Mesothelial cell of epicardium (in vitro differentiated cells): ENCODE measurements at regions not wholly inside any gene's neighbourhood (a gene's known extent, or its start where the extent isn't known, plus 50 kb on each side); places are given as distances from the start of the nearest gene placed in this dataset.
A peak's percentile ranks its signal among the peaks of the same experiment; 100 is the strongest.

Experiments used
- DNase-seq, 2 experiments: peaks; one replicate each; pipeline ENCODE4 v3.0.0; 2021; ENCODE audit warnings: low spot score in 2 of 2; ENCODE audit not compliant: unreplicated experiment in 2 of 2
- H3K27ac Mint-ChIP-seq: 2 replicates; pipeline ENCODE4 v1.8.0; 2021; ENCODE audit warnings: mixed read lengths
- H3K27me3 Mint-ChIP-seq: 2 replicates; pipeline ENCODE4 v1.8.0; 2021; ENCODE audit warnings: low read depth, mixed read lengths
- H3K36me3 Mint-ChIP-seq: 2 replicates; pipeline ENCODE4 v1.8.0; 2021; ENCODE audit warnings: mixed read lengths
- H3K4me1 Mint-ChIP-seq: 2 replicates; pipeline ENCODE4 v1.8.0; 2021; ENCODE audit warnings: mixed read lengths
- H3K4me3 Mint-ChIP-seq: 2 replicates; pipeline ENCODE4 v1.8.0; 2021; ENCODE audit warnings: mild to moderate bottlenecking, moderate library complexity, mixed read lengths
- H3K9me3 Mint-ChIP-seq: 2 replicates; pipeline ENCODE4 v1.8.0; 2021; ENCODE audit warnings: mixed read lengths
- CTCF ChIP-seq: fragments of 200-600 bp; sonication (generic); IDR thresholded peaks from one replicate; pipeline ENCODE4 v1.5.0; 2021; ENCODE audit warnings: antibody characterized with exemption; ENCODE audit not compliant: unreplicated experiment

- Mint-ChIP-seq H3K4me3 (no peak overlapping the region), H3K4me1 (no peaks in the 10 kb centered on the region), H3K27me3 (no peaks in the 10 kb centered on the region), H3K27ac (no peak overlapping the region), H3K9me3 (peaks cover 7% of the 10 kb centered on the region), H3K36me3 (peaks cover 1% of the 10 kb centered on the region)
- no peak for TF ChIP-seq CTCF
- no peak for DNase-seq
Observed at GRCh38 chr14:40452674-40453073, 1020.4 kb upstream of the FBXO33 start.

GRCh38 chr14:40447017-40447416, 1014.8 kb upstream of the FBXO33 start:
- no peak for DNase-seq
- no peaks in the 10 kb centered on the region for H3K9me3 Mint-ChIP-seq
- H3K27me3 Mint-ChIP-seq, result no peaks in the 10 kb centered on the region
- H3K36me3 Mint-ChIP-seq, result no peaks in the 10 kb centered on the region
- H3K27ac Mint-ChIP-seq, result no peak overlapping the region
- no peak overlapping the region for H3K4me3 Mint-ChIP-seq
- H3K4me1 Mint-ChIP-seq, result peaks cover 5% of the 10 kb centered on the region
- TF ChIP-seq CTCF, result no peak

GRCh38 chr14:40445020-40445419, 1012.8 kb upstream of the FBXO33 start:
- no peak for TF ChIP-seq CTCF
- no peak overlapping the region for H3K4me3 Mint-ChIP-seq
- H3K36me3 Mint-ChIP-seq, result no peaks in the 10 kb centered on the region
- peaks cover 5% of the 10 kb centered on the region for H3K4me1 Mint-ChIP-seq
- H3K9me3 Mint-ChIP-seq, result no peaks in the 10 kb centered on the region
- no peaks in the 10 kb centered on the region for H3K27me3 Mint-ChIP-seq
- no peak for DNase-seq
- no peak overlapping the region for H3K27ac Mint-ChIP-seq

- no peaks in the 10 kb centered on the region for H3K27me3 Mint-ChIP-seq
- H3K4me1 Mint-ChIP-seq, result no peaks in the 10 kb centered on the region
- no peak overlapping the region for H3K4me3 Mint-ChIP-seq
- H3K36me3 Mint-ChIP-seq, result no peaks in the 10 kb centered on the region
- no peaks in the 10 kb centered on the region for H3K9me3 Mint-ChIP-seq
- H3K27ac Mint-ChIP-seq, result no peak overlapping the region
- no peak for DNase-seq
- TF ChIP-seq CTCF, result no peak
Observed at GRCh38 chr14:40436551-40436950, 1004.3 kb upstream of the FBXO33 start.

GRCh38 chr14:40417777-40418401, 985.7 kb upstream of the FBXO33 start:
- Mint-ChIP-seq H3K4me1 (peaks cover 4% of the 10 kb centered on the region), H3K4me3 (peak overlapping the region; percentile 36), H3K36me3 (no peaks in the 10 kb centered on the region), H3K27me3 (no peaks in the 10 kb centered on the region), H3K27ac (no peak overlapping the region), H3K9me3 (no peaks in the 10 kb centered on the region)
- DNase-seq, result no peak
- TF ChIP-seq CTCF, result peak; percentile 62

- Mint-ChIP-seq H3K4me1 (peaks cover 4% of the 10 kb centered on the region), H3K27ac (no peak overlapping the region), H3K4me3 (no peak overlapping the region), H3K9me3 (no peaks in the 10 kb centered on the region), H3K36me3 (no peaks in the 10 kb centered on the region), H3K27me3 (no peaks in the 10 kb centered on the region)
- DNase-seq, result no peak
- TF ChIP-seq CTCF, result no peak
Observed at GRCh38 chr14:40416565-40416964, 984.3 kb upstream of the FBXO33 start.
